OCI-LY7 (cell line): ENCODE measurements at regions not wholly inside any gene's neighbourhood (a gene's known extent, or its start where the extent isn't known, plus 50 kb on each side); places are given as distances from the start of the nearest gene placed in this dataset.
"Not testable (repeated sequence)": the region's sequence is repeated elsewhere in the genome, so short reads cannot be mapped to it uniquely, and the experiment has no call there.

Experiments used
- CTCF ChIP-seq: fragments of 200-600 bp; sonication (generic); conservative IDR thresholded peaks from 2 replicates; pipeline ENCODE4 v1.5.1; 2014; ENCODE audit warnings: mild to moderate bottlenecking, antibody characterized with exemption, low read length, moderate library complexity, mixed read lengths
- EZH2phosphoT487 ChIP-seq: fragments of 200-600 bp; sonication (generic); IDR thresholded peaks from 2 replicates; pipeline ENCODE4 v1.6.1; 2018; ENCODE audit warnings: low read depth, borderline replicate concordance, mild to moderate bottlenecking, mixed run types, antibody characterized with exemption, low read length, moderate library complexity, mixed read lengths

- not testable (repeated sequence) for TF ChIP-seq CTCF, EZH2phosphoT487
Measured at GRCh38 chr9:42792725-42793124, 609.3 kb downstream of the SPATA31A6 start.
